HG02885 (cell line): ENCODE measurements at regions not wholly inside any gene's neighbourhood (a gene's known extent, or its start where the extent isn't known, plus 50 kb on each side); places are given as distances from the start of the nearest gene placed in this dataset.
A peak's percentile ranks its signal among the peaks of the same experiment; 100 is the strongest.
"Not testable (repeated sequence)": the region's sequence is repeated elsewhere in the genome, so short reads cannot be mapped to it uniquely, and the experiment has no call there.

Experiments
- ATAC-seq: cut with Tn5 transposase; IDR thresholded peaks from one replicate; pipeline ENCODE4 v1.9.1; 2021; ENCODE audit warnings: mild to moderate bottlenecking; ENCODE audit not compliant: unreplicated experiment, poor library complexity

GRCh38 chr15:34528055-34528754, 55.2 kb downstream of the GOLGA8B start:
- not testable (repeated sequence) for ATAC-seq

DNA sequence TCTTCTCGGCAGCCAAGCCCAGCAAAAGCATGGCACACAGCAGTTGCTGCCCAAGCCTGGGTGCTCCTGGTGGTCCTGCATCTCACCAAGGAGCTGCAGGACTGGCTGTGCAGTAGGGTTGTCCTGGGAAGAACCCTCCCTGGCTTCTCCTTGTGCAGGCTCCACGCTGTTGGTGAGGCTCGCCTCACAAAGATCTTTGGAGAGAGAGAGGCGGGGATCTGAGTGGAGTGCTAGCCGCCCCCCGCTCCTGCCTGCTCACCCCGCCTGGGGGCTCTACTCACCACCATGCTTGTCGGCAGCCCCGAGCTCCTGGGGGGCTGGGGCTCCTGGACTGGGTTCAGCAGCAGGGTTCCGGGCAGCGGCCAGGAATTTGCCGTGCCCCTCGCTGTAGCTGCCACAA, 55.8 kb downstream of the GOLGA8B start:
- ATAC-seq: not testable (repeated sequence)

DNA sequence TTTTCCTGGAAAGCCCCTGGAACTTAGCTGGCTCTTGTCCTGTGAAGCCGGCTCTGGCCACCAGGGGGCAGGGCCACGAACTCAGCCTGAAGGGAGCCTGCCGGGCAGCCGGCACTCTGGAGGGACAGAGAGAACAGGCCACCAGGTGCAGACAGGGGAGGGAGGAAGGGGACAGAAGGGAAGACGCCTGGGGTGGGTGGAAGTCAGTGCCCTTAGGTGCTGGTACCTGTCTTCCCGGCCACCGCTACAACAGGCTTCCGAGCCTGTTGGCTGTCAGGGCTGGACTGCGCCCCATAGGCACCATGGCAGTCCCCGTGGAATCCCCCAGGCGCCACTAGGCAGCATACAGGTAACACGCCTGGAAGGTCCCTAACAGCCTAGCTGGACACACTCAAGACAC, 59.6 kb downstream of the GOLGA8B start:
- not testable (repeated sequence) for ATAC-seq

DNA sequence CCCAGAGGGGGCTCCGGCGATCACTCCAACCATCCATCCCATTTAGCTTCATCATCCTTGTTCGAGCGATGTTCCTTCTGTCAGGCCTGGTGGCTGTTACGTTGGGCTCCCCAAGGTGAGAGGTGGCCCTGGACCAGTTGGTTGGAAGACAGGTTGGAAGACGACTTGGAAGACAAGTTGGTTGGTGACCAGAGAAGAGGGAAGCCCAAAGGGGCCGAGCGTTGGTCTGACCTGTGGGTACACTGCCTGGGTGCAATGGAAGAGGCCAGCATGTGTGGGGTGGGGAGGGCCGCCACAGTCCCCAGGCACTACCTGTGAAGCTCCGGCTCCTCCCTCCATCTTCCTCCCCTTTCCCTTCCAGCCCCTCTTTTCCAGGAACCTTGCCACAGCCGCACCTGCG, 60.9 kb downstream of the GOLGA8B start:
- not testable (repeated sequence) for ATAC-seq

GRCh38 chr15:34521802-34522485, 61.5 kb downstream of the GOLGA8B start:
- not testable (repeated sequence) for ATAC-seq

DNA sequence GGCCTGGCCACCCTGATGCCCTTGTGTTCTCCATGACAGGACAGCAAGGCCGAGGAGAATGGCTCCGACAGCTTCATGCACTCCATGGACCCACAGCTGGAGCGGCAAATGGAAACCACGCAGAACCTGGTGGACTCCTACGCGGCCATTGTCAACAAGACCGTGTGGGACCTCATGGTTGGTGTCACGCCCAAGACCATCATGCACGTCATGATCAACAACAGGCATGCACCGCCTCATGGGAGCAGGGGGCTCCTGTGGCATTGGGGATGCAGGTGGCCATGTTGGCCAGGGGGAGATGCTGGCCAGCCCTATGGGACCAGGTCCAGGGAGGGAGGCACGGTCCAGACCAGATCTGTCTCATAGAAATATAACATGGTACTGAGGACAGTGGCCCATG, 62.9 kb downstream of the GOLGA8B start:
- no peak for ATAC-seq

GRCh38 chr15:34520010-34520409, 63.4 kb downstream of the GOLGA8B start:
- ATAC-seq: not testable (repeated sequence)

GRCh38 chr15:34514251-34514670, 69.2 kb downstream of the GOLGA8B start:
- peak; percentile 59 for ATAC-seq

GRCh38 chr15:34512628-34513027, 70.8 kb downstream of the GOLGA8B start:
- ATAC-seq: no peak

DNA sequence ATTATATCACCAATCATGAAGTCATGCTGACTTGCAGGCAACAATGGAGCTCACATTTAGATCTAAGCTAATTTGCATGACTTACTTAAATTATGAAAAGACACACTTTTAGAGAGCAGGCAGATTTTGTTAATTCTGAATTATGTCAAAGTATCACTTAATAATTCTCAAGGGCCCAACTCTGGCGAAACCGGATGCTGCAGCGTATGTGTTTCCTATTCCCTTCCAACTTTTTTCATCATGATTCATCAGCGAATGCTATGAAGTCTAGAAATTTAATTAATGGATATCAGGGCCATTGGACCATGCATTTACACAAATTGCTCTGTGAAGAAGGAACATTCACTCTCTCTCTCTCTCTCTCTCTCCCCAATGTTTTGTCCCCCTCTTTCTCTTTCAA, 63.5 kb upstream of the GOLGA8A start:
- no peak for ATAC-seq

- no peak for ATAC-seq
Observed at GRCh38 chr15:34496207-34496995, 58.8 kb upstream of the GOLGA8A start.

DNA sequence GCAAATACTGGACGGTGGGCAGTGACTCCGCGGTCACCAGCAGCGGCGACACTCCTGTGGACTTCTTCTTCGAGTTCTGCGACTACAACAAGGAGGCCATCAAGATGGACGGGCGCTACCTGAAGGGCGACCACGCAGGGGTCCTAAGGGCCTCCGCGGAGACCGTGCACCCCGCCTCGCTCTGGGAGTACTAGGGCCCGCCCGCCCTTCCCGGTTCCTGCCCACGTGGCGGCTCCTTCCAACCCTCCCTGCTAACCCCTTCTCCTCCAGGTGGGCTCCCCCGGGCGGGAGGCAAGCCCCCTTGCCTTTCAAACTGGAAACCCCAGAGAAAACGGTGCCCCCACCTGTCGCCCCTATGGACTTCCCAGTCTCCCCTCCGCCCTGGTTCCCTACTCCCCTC, 58.1 kb upstream of the GOLGA8A start:
- ATAC-seq: not testable (repeated sequence)

GRCh38 chr15:34494084-34494399, 56.4 kb upstream of the GOLGA8A start:
- ATAC-seq: no peak

GRCh38 chr15:34493001-34493400, 55.4 kb upstream of the GOLGA8A start:
- no peak for ATAC-seq

DNA sequence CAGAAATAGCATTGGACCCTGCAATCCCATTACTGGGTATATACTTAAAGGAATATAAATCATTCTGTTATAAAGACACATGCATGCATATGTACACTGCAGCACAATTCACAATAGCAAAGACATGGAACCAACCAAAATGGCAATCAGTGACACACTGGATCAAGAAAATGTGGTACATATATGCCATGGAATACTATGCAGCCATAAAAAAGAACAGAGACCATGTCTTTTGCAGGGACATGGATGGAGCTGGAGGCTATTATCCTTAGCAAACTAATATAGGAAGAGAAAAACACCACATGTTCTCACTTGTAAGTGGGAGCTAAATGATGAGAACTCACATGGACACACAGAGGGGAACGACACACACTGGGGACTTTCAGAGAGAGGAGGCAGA, 53.9 kb upstream of the GOLGA8A start:
- ATAC-seq: not testable (repeated sequence)

DNA sequence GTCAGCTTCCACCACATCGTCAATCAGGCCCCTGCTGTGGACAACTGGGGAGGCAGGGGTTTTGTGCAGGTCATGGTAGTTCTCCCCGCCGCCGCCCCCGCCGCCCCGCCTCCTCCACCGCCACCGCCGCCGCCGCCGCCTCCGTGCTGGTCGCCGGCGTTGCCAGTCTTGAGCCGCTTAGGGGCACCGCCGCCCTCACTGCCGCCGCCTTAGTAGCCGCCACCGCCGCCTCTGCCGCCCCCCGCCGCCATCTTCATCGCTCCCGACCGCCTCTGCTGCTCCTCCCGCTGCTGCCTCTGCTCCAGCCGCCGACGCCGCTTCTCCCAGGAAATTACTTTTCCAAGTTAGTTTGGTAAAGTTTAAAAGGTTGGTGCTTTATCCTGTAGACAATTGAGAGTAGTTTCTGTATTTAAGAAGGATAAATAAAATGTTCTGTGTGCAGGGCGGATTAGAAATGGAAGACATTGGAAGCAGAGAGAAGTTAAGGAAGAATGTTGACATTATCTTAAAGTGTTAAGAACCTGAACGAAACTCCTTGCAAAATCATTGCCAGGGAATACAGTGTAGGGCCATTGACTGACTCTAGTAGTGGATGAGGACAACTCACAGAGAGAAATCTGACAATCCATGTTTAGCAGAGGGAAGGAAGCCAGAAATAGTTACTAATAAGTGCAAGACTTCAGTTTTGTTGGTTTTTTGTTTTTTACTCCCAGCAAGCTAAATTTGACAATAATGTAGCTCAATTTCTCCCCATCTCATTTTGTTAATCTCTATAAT, 53.0 kb upstream of the GOLGA8A start:
- no peak for ATAC-seq

DNA sequence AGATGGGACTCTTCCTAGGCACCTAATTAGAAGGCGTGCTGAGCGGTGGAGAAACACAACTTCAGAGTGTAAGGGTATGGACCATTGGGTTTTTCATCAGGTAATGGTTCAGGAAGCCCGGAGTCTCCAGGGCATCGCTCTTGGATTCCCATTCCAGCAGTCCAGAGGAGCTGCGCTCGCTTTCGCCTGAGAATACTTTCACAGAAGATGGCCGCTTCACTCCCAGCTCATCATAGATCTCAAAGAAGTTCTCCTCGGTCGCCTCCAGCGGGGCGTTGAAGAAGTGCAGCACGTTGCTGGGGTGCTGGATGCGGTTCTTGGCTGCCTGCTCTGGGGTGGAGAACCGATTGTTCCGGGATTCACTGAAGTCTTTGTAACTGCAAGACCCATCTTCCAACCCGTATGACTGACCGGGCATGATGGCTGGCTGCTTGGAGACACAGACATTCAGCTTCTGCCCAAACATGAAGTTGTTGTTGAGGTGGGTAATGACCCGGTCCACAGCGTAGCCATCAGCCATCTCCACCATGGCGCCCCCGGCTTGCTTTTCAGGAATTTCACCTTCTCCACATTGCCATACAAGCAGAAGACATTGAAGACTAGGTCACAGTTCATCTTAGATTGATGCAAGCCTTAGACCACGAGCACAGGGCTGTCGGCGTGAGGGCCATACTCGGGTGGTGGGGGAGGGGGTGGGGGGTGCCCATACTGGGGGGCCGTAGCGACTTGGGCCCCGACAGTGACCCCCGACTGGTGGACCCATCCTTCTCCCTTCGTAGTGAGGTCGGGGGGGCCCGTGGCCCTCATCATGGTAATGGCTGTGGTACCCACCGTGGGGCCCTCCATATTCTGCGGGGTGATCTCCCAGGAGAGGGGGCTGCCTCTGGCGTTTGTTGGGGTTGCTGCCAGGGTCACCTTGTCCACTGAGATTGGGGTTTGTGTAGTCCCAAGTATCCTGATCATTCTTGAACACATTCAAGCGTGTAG, 51.7 kb upstream of the GOLGA8A start:
- not testable (repeated sequence) for ATAC-seq
